ENCODE measurements at regions not wholly inside any gene's neighbourhood (a gene's known extent, or its start where the extent isn't known, plus 50 kb on each side); places are given as distances from the start of the nearest gene placed in this dataset.

- DNase-seq (ENCODE audit: unreplicated experiment): no peak
- TF ChIP-seq CTCF (IDR thresholded peaks at IDR 0.05; ENCODE audit: unreplicated experiment): no peak
- Mint-ChIP-seq H3K36me3 (ENCODE audit: insufficient read depth, unreplicated experiment) (no peaks in the 10 kb centered on the region), H3K4me3 (ENCODE audit: unreplicated experiment) (no peak overlapping the region), H3K9me3 (ENCODE audit: unreplicated experiment) (no peaks in the 10 kb centered on the region), H3K27ac (ENCODE audit: low read depth, unreplicated experiment) (no peak overlapping the region), H3K4me1 (ENCODE audit: insufficient read depth, unreplicated experiment) (peaks cover 7% of the 10 kb centered on the region), H3K27me3 (ENCODE audit: insufficient read depth, unreplicated experiment) (no peaks in the 10 kb centered on the region)
- intact Hi-C loops (cut with micrococcal nuclease): no loop called here
- BruUV-seq (replicated peaks): no TSS peak
- CTCF ChIA-PET: interaction anchor here (0.6 kb wide), 1 partner anchor 9 kb away, joined by 3 read pairs; no protein-coding TSS in a partner anchor
- POLR2A ChIA-PET: interaction anchor here (1.0 to 1.6 kb wide), 2 partner anchors 38 to 144 kb away, joined by 3 read pairs; no protein-coding TSS in a partner anchor
Observed at GRCh38 chr7:18363751-18364380, 131.7 kb upstream of the HDAC9 start.

- Mint-ChIP-seq H3K4me1 (ENCODE audit: insufficient read depth, unreplicated experiment) (peaks cover 7% of the 10 kb centered on the region), H3K36me3 (ENCODE audit: insufficient read depth, unreplicated experiment) (no peaks in the 10 kb centered on the region), H3K9me3 (ENCODE audit: unreplicated experiment) (no peaks in the 10 kb centered on the region), H3K27me3 (ENCODE audit: insufficient read depth, unreplicated experiment) (no peaks in the 10 kb centered on the region), H3K27ac (ENCODE audit: low read depth, unreplicated experiment) (no peak overlapping the region), H3K4me3 (ENCODE audit: unreplicated experiment) (no peak overlapping the region)
- BruUV-seq (replicated peaks): no TSS peak
- ChIA-PET POLR2A (interaction anchor here (1.0 to 1.6 kb wide), 2 partner anchors 38 to 144 kb away, joined by 3 read pairs; no protein-coding TSS in a partner anchor), CTCF (interaction anchor here (0.6 to 1.5 kb wide), 6 partner anchors 8 to 657 kb away, joined by 3 to 7 read pairs (median 4); no protein-coding TSS in a partner anchor)
- intact Hi-C loops (cut with micrococcal nuclease): no loop called here
- DNase-seq (ENCODE audit: unreplicated experiment): no peak
- TF ChIP-seq CTCF (IDR thresholded peaks at IDR 0.05; ENCODE audit: unreplicated experiment): no peak
Observed at GRCh38 chr7:18364396-18364795, 131.2 kb upstream of the HDAC9 start.

GRCh38 chr7:18366394-18366793 is 129.2 kb upstream of the HDAC9 start:
- CTCF ChIA-PET: interaction anchor here (1.2 kb wide), 1 partner anchor 13 kb away, joined by 3 read pairs; no protein-coding TSS in a partner anchor
- TF ChIP-seq CTCF (IDR thresholded peaks at IDR 0.05; ENCODE audit: unreplicated experiment): no peak
- Mint-ChIP-seq H3K36me3 (ENCODE audit: insufficient read depth, unreplicated experiment) (no peaks in the 10 kb centered on the region), H3K27me3 (ENCODE audit: insufficient read depth, unreplicated experiment) (no peaks in the 10 kb centered on the region), H3K4me1 (ENCODE audit: insufficient read depth, unreplicated experiment) (peaks cover 7% of the 10 kb centered on the region), H3K9me3 (ENCODE audit: unreplicated experiment) (no peaks in the 10 kb centered on the region), H3K27ac (ENCODE audit: low read depth, unreplicated experiment) (no peak overlapping the region), H3K4me3 (ENCODE audit: unreplicated experiment) (no peak overlapping the region)
- no TSS peak for BruUV-seq (replicated peaks)
- intact Hi-C loops (cut with micrococcal nuclease): no loop called here
- no peak for DNase-seq (ENCODE audit: unreplicated experiment)
- POLR2A ChIA-PET: no interaction called here

- no peak for TF ChIP-seq CTCF (IDR thresholded peaks at IDR 0.05; ENCODE audit: unreplicated experiment)
- Mint-ChIP-seq H3K27ac (ENCODE audit: low read depth, unreplicated experiment) (no peak overlapping the region), H3K9me3 (ENCODE audit: unreplicated experiment) (no peaks in the 10 kb centered on the region), H3K4me3 (ENCODE audit: unreplicated experiment) (no peak overlapping the region), H3K27me3 (ENCODE audit: insufficient read depth, unreplicated experiment) (no peaks in the 10 kb centered on the region), H3K36me3 (ENCODE audit: insufficient read depth, unreplicated experiment) (no peaks in the 10 kb centered on the region), H3K4me1 (ENCODE audit: insufficient read depth, unreplicated experiment) (no peaks in the 10 kb centered on the region)
- intact Hi-C loops (cut with micrococcal nuclease): no loop called here
- CTCF ChIA-PET: no interaction called here
- POLR2A ChIA-PET: no interaction called here
- no TSS peak for BruUV-seq (replicated peaks)
- no peak for DNase-seq (ENCODE audit: unreplicated experiment)
Observed at GRCh38 chr7:18369011-18369410, 126.5 kb upstream of the HDAC9 start.
